Retinal pigment epithelial cell (primary cell): ENCODE measurements at regions not wholly inside any gene's neighbourhood (a gene's known extent, or its start where the extent isn't known, plus 50 kb on each side); places are given as distances from the start of the nearest gene placed in this dataset.
"Not testable (repeated sequence)": the region's sequence is repeated elsewhere in the genome, so short reads cannot be mapped to it uniquely, and the experiment has no call there.

Experiments
- DNase-seq: peaks from one replicate; pipeline ENCODE4 v3.0.0-alpha.2; 2010; ENCODE audit warnings: low read depth
- H3K4me3 ChIP-seq: 2 replicates; pipeline ENCODE4 v1.5.1; 2011; ENCODE audit warnings: mild to moderate bottlenecking, low read length, control low read depth, moderate library complexity
- CTCF ChIP-seq: conservative IDR thresholded peaks from 2 replicates; pipeline ENCODE4 v1.5.1; 2011; ENCODE audit warnings: low read depth, low read length, control low read depth, inconsistent platforms

- no peak for DNase-seq
- TF ChIP-seq CTCF, result no peak
- H3K4me3 ChIP-seq, result no peak overlapping the region
Observed at GRCh38 chrX:25096522-25097045, 80.8 kb upstream of the ARX start.

- not testable (repeated sequence) for DNase-seq
Observed at GRCh38 chrX:25091152-25091551, 75.4 kb upstream of the ARX start.

GRCh38 chrX:25084446-25084845, 68.7 kb upstream of the ARX start:
- H3K4me3 ChIP-seq, result no peak overlapping the region
- no peak for TF ChIP-seq CTCF
- no peak for DNase-seq

More at GRCh38 chrX:25091152-25091551, 75.4 kb upstream of the ARX start:
- not testable (repeated sequence) for H3K4me3 ChIP-seq

- DNase-seq, result no peak
- TF ChIP-seq CTCF, result no peak
- no peak overlapping the region for H3K4me3 ChIP-seq
Observed at GRCh38 chrX:25083661-25084060, 67.9 kb upstream of the ARX start.

- H3K4me3 ChIP-seq, result no peak overlapping the region
- TF ChIP-seq CTCF, result no peak
- no peak for DNase-seq
Observed at GRCh38 chrX:25079020-25079419, 63.3 kb upstream of the ARX start.

GRCh38 chrX:25076941-25077500, 61.3 kb upstream of the ARX start:
- DNase-seq, result no peak
- no peak for TF ChIP-seq CTCF
- no peak overlapping the region for H3K4me3 ChIP-seq

- H3K4me3 ChIP-seq, result no peak overlapping the region
- DNase-seq, result no peak
- no peak for TF ChIP-seq CTCF
Observed at GRCh38 chrX:25072247-25072646, 56.5 kb upstream of the ARX start.
